ENCODE measurements at regions not wholly inside any gene's neighbourhood (a gene's known extent, or its start where the extent isn't known, plus 50 kb on each side); places are given as distances from the start of the nearest gene placed in this dataset.

DNA sequence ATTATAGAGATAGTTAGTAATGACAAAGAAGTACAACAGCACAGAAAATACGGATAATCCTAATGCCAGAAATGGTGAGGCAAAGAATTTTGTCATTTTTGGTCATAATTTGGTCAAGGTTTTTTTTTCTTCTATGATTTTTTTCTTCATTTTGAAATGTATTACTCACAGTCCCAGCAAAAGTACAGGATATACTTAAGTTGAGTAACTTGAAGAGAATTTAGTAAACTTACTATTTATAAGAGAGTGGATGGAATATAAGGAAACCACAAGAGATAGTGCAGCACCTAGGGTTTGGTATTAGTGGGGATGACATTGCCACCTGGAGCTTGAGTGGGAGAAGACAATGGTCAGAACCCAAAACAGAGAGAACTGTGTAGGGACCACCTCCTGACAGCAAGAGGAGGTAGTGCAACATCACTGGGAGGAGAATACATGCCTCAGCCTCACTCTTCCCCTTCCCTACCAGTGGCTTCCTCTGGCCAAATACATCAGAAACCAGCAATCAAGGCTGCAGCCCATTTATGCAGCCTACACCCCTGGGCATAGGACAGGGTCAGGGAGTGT, 434.5 kb upstream of the TRPC7 start:
- TF ChIP-seq, protein P1, sequence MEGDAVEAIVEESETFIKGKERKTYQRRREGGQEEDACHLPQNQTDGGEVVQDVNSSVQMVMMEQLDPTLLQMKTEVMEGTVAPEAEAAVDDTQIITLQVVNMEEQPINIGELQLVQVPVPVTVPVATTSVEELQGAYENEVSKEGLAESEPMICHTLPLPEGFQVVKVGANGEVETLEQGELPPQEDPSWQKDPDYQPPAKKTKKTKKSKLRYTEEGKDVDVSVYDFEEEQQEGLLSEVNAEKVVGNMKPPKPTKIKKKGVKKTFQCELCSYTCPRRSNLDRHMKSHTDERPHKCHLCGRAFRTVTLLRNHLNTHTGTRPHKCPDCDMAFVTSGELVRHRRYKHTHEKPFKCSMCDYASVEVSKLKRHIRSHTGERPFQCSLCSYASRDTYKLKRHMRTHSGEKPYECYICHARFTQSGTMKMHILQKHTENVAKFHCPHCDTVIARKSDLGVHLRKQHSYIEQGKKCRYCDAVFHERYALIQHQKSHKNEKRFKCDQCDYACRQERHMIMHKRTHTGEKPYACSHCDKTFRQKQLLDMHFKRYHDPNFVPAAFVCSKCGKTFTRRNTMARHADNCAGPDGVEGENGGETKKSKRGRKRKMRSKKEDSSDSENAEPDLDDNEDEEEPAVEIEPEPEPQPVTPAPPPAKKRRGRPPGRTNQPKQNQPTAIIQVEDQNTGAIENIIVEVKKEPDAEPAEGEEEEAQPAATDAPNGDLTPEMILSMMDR (tag by site-specific recombination; IDR thresholded peaks at IDR 0.05): 0 out of 2 replicates have a peak, but pooled peaks have one; percentile 10
- no peak for TF ChIP-seq ZNF792 (tag by site-specific recombination; IDR thresholded peaks at IDR 0.05)
- TF ChIP-seq ZNF426 (tag by site-specific recombination; IDR thresholded peaks at IDR 0.05): no peak
- no peak for TF ChIP-seq ZNF837 (tag by site-specific recombination; IDR thresholded peaks at IDR 0.05)
- no peak for TF ChIP-seq ZNF274 (IDR thresholded peaks at IDR 0.05; ENCODE audit: low read length)
- no peak for TF ChIP-seq ZNF274 (tag by site-specific recombination; IDR thresholded peaks at IDR 0.05; ENCODE audit: borderline replicate concordance)
- TF ChIP-seq ZBTB21 (tag by site-specific recombination; IDR thresholded peaks at IDR 0.05): no peak
- TF ChIP-seq ZNF138 (tag by site-specific recombination; IDR thresholded peaks at IDR 0.05; ENCODE audit: borderline replicate concordance): no peak
- no peak for TF ChIP-seq ZNF600 (tag by site-specific recombination; IDR thresholded peaks at IDR 0.05)
- no peak for TF ChIP-seq ZNF521 (tag by site-specific recombination; IDR thresholded peaks at IDR 0.05)
- no peak for TF ChIP-seq ZNF768 (tag by site-specific recombination; IDR thresholded peaks at IDR 0.05)
- no peak for TF ChIP-seq EGR2 (tag by site-specific recombination; IDR thresholded peaks at IDR 0.05; ENCODE audit: low read depth)
- no peak for TF ChIP-seq ZNF311 (tag by site-specific recombination; IDR thresholded peaks at IDR 0.05; ENCODE audit: borderline replicate concordance)

Data from HEK293 (cell line).